SU-DHL-6 (cell line): ENCODE measurements at regions not wholly inside any gene's neighbourhood (a gene's known extent, or its start where the extent isn't known, plus 50 kb on each side); places are given as distances from the start of the nearest gene placed in this dataset.

ENCODE experiments used
- CTCF ChIP-seq: fragments of 200-600 bp; sonication (generic); IDR thresholded peaks from one replicate; pipeline ENCODE4 v1.5.1; 2017; ENCODE audit warnings: antibody characterized with exemption, mild to moderate bottlenecking, low read length, moderate library complexity; ENCODE audit not compliant: insufficient read depth, poor library complexity, severe bottlenecking
- EZH2phosphoT487 ChIP-seq: fragments of 200-600 bp; sonication (generic), shearing (Covaris generic); conservative IDR thresholded peaks from 2 replicates; pipeline ENCODE4 v1.6.1; 2018; ENCODE audit warnings: mild to moderate bottlenecking, antibody characterized with exemption, low read length, moderate library complexity, mixed read lengths

GRCh38 chr7:131003634-131004033 lies 269.6 kb upstream of the KLF14 start:
- TF ChIP-seq CTCF (no peak), EZH2phosphoT487 (no peak)
